ENCODE measurements at regions not wholly inside any gene's neighbourhood (a gene's known extent, or its start where the extent isn't known, plus 50 kb on each side); places are given as distances from the start of the nearest gene placed in this dataset.

GRCh38 chr7:22587322-22587721, 87.3 kb upstream of the STEAP1B start:
- H3K23ac ChIP-seq (ENCODE audit: low read length) = no peak overlapping the region
- H3K9me3 ChIP-seq (ENCODE audit: insufficient read depth, low read depth, low read length) = no peaks in the 10 kb centered on the region
- H3K27me3 ChIP-seq (ENCODE audit: insufficient read depth, low read length) = no peaks in the 10 kb centered on the region
- H3K79me1 ChIP-seq (ENCODE audit: low read length) = peaks cover 4% of the 10 kb centered on the region
- no peak overlapping the region for H2BK120ac ChIP-seq (ENCODE audit: insufficient read depth, low read length, poor library complexity)
- H3K4me3 ChIP-seq (ENCODE audit: low read depth, low read length) = no peak overlapping the region
- no peaks in the 10 kb centered on the region for H3K36me3 ChIP-seq (ENCODE audit: control insufficient read depth in 1 of 2, insufficient read depth in 2 of 2, low read length in 2 of 2)
- H3K18ac ChIP-seq (ENCODE audit: low read length) = no peak overlapping the region
- DNase-seq = no peak
- H4K12ac ChIP-seq (ENCODE audit: low read depth, low read length) = no peak overlapping the region
- H3K4me2 ChIP-seq (ENCODE audit: low read length) = no peak overlapping the region
- no peak overlapping the region for H2AK5ac ChIP-seq (ENCODE audit: low read length)
- no CpG with 5 or more reads among the region's 2 CpGs for WGBS (ENCODE audit: extremely low coverage, insufficient coverage, insufficient read length)
- no peak overlapping the region for H3K9ac ChIP-seq (ENCODE audit: low read length)
- H2BK12ac ChIP-seq (ENCODE audit: low read length) = no peak overlapping the region
- H3K27ac ChIP-seq (ENCODE audit: low read depth, low read length) = no peak overlapping the region
- H3K4me1 ChIP-seq (ENCODE audit: control insufficient read depth in 1 of 2, insufficient read depth in 2 of 2, low read length in 2 of 2) = peaks cover 14 to 22% of the 10 kb centered on the region in 2 experiments
- H4K8ac ChIP-seq (ENCODE audit: low read depth, low read length) = no peak overlapping the region
- H2AFZ ChIP-seq (ENCODE audit: insufficient read depth, low read length, poor library complexity) = no peak overlapping the region
- no peak overlapping the region for H2BK5ac ChIP-seq (ENCODE audit: low read depth, low read length, poor library complexity)
- H3K14ac ChIP-seq (ENCODE audit: low read length) = no peak overlapping the region
- H4K91ac ChIP-seq (ENCODE audit: low read depth, low read length) = no peak overlapping the region
- no peaks in the 10 kb centered on the region for H3K79me2 ChIP-seq (ENCODE audit: control insufficient read depth, insufficient read depth, low read length, poor library complexity)
- H3K4ac ChIP-seq (ENCODE audit: low read depth, low read length) = no peak overlapping the region

DNA sequence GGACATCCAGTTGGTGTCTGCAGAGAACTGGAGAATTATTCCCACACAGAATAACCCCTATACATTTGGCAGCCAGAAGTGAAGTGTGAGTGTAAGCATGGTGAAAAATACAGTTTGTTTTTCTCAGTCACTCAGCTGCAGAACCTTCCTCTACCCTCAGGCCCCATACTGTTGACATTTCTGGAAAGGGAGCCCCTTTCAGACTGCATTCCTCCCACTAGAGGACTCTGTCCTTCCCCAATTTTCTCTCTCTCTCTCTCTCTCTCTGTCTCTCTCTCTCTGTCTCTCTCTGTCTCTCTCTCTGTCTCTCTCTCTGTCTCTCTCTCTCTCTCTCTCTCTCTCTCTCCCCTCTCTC, 86.8 kb upstream of the STEAP1B start:
- H3K79me1 ChIP-seq (ENCODE audit: low read length) = peaks cover 4% of the 10 kb centered on the region

DNA sequence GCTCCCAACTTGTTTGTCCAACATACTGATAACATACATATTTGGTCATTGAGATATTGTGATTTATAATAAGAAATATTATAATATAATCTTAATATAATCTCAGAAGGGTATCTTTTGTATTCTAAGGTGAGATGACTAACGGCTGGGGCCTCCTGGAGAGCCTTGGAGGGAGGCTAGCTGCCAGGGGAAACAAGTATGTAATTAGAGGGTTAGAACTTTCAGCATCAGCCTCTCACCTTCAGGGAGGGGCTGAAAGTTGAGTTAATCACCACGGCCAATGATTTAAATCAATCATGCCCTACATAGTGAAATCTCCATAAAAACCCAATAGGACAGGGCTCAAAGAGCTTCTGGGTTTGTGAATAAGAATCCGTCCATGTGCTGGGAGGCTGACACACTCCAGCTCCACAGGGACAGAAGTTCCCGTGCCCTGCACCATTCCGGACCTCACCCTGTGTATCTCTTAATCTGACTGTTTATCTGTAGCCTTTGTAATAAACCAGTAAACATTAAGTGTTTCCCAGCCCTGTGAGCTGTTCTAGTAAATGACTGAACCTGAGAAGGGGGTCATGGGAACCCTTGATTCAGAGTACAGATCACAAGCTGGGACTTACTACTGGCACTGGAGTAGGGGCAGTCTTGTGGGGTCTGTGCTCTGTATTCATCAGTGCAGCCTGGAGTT, 86.3 kb upstream of the STEAP1B start:
- Histone ChIP-seq H2BK120ac (ENCODE audit: insufficient read depth, low read length, poor library complexity) (peak overlapping the region; percentile 15), H4K12ac (ENCODE audit: low read depth, low read length) (no peak overlapping the region), H3K79me1 (ENCODE audit: low read length) (peaks cover 4% of the 10 kb centered on the region), H3K4ac (ENCODE audit: low read depth, low read length) (no peak overlapping the region), H3K27ac (ENCODE audit: low read depth, low read length) (peak overlapping the region; percentile 7), H3K14ac (ENCODE audit: low read length) (no peak overlapping the region), H2AK5ac (ENCODE audit: low read length) (no peak overlapping the region), H4K91ac (ENCODE audit: low read depth, low read length) (no peak overlapping the region), H3K4me1 (ENCODE audit: control insufficient read depth in 1 of 2, insufficient read depth in 2 of 2, low read length in 2 of 2) (peaks cover 14 to 22% of the 10 kb centered on the region in 2 experiments), H3K36me3 (ENCODE audit: control insufficient read depth in 1 of 2, insufficient read depth in 2 of 2, low read length in 2 of 2) (no peaks in the 10 kb centered on the region), H2BK12ac (ENCODE audit: low read length) (peak overlapping the region; percentile 4), H3K18ac (ENCODE audit: low read length) (no peak overlapping the region), H3K9ac (ENCODE audit: low read length) (no peak overlapping the region), H3K4me2 (ENCODE audit: low read length) (no peak overlapping the region), H3K27me3 (ENCODE audit: insufficient read depth, low read length) (no peaks in the 10 kb centered on the region), H2AFZ (ENCODE audit: insufficient read depth, low read length, poor library complexity) (no peak overlapping the region), H3K9me3 (ENCODE audit: insufficient read depth, low read depth, low read length) (no peaks in the 10 kb centered on the region), H3K4me3 (ENCODE audit: low read depth, low read length) (no peak overlapping the region), H3K23ac (ENCODE audit: low read length) (no peak overlapping the region), H3K79me2 (ENCODE audit: control insufficient read depth, insufficient read depth, low read length, poor library complexity) (no peaks in the 10 kb centered on the region), H2BK5ac (ENCODE audit: low read depth, low read length, poor library complexity) (no peak overlapping the region), H4K8ac (ENCODE audit: low read depth, low read length) (no peak overlapping the region)
- DNase-seq = no peak
- WGBS (ENCODE audit: extremely low coverage, insufficient coverage, insufficient read length) = no CpG with 5 or more reads among the region's 5 CpGs

More for the DNA sequence above, 86.8 kb upstream of the STEAP1B start:
- DNase-seq = peak; percentile 26 to 53
- Histone ChIP-seq H4K91ac (ENCODE audit: low read depth, low read length) (no peak overlapping the region), H3K4me2 (ENCODE audit: low read length) (no peak overlapping the region), H3K79me2 (ENCODE audit: control insufficient read depth, insufficient read depth, low read length, poor library complexity) (no peaks in the 10 kb centered on the region), H4K8ac (ENCODE audit: low read depth, low read length) (no peak overlapping the region), H2AK5ac (ENCODE audit: low read length) (no peak overlapping the region), H2BK120ac (ENCODE audit: insufficient read depth, low read length, poor library complexity) (peak overlapping the region; percentile 15), H3K18ac (ENCODE audit: low read length) (no peak overlapping the region), H3K14ac (ENCODE audit: low read length) (no peak overlapping the region), H3K4me3 (ENCODE audit: low read depth, low read length) (no peak overlapping the region), H3K9me3 (ENCODE audit: insufficient read depth, low read depth, low read length) (no peaks in the 10 kb centered on the region), H3K27me3 (ENCODE audit: insufficient read depth, low read length) (no peaks in the 10 kb centered on the region), H3K36me3 (ENCODE audit: control insufficient read depth in 1 of 2, insufficient read depth in 2 of 2, low read length in 2 of 2) (no peaks in the 10 kb centered on the region), H3K4me1 (ENCODE audit: control insufficient read depth in 1 of 2, insufficient read depth in 2 of 2, low read length in 2 of 2) (peaks cover 14 to 22% of the 10 kb centered on the region in 2 experiments), H2BK5ac (ENCODE audit: low read depth, low read length, poor library complexity) (no peak overlapping the region), H2AFZ (ENCODE audit: insufficient read depth, low read length, poor library complexity) (no peak overlapping the region), H3K27ac (ENCODE audit: low read depth, low read length) (peak overlapping the region; percentile 7), H3K23ac (ENCODE audit: low read length) (no peak overlapping the region), H3K9ac (ENCODE audit: low read length) (no peak overlapping the region), H3K4ac (ENCODE audit: low read depth, low read length) (no peak overlapping the region), H4K12ac (ENCODE audit: low read depth, low read length) (no peak overlapping the region), H2BK12ac (ENCODE audit: low read length) (no peak overlapping the region)

DNA sequence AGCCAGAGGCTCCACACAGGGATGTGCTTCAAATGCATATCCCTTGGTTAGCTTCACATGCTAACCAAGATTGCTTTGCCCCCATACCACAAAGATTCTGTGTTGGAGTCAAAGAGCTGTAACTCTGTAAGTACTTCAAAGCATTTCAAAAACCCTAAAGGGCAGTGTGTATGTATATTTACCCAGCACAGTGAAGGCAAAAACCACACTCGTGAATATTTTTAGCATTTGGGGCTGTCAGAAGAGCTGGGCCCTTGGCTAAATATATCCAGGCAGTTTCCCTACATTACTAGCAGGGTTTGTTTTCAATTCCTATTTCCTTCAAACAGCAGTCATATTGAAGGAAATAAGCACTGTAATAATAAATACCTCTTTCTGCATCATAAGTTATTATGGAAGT, 84.2 kb upstream of the STEAP1B start:
- Histone ChIP-seq H3K4me1 (ENCODE audit: control insufficient read depth in 1 of 2, insufficient read depth in 2 of 2, low read length in 2 of 2) (peaks cover 14 to 22% of the 10 kb centered on the region in 2 experiments), H3K4me2 (ENCODE audit: low read length) (no peak overlapping the region), H3K79me1 (ENCODE audit: low read length) (peaks cover 4% of the 10 kb centered on the region), H2AFZ (ENCODE audit: insufficient read depth, low read length, poor library complexity) (no peak overlapping the region), H4K91ac (ENCODE audit: low read depth, low read length) (no peak overlapping the region), H3K4me3 (ENCODE audit: low read depth, low read length) (no peak overlapping the region), H3K9me3 (ENCODE audit: insufficient read depth, low read depth, low read length) (no peaks in the 10 kb centered on the region), H4K8ac (ENCODE audit: low read depth, low read length) (no peak overlapping the region), H3K18ac (ENCODE audit: low read length) (no peak overlapping the region), H3K4ac (ENCODE audit: low read depth, low read length) (no peak overlapping the region), H4K12ac (ENCODE audit: low read depth, low read length) (no peak overlapping the region), H3K79me2 (ENCODE audit: control insufficient read depth, insufficient read depth, low read length, poor library complexity) (no peaks in the 10 kb centered on the region), H2AK5ac (ENCODE audit: low read length) (peak overlapping the region; percentile 1), H3K27ac (ENCODE audit: low read depth, low read length) (no peak overlapping the region), H3K9ac (ENCODE audit: low read length) (no peak overlapping the region), H2BK5ac (ENCODE audit: low read depth, low read length, poor library complexity) (no peak overlapping the region), H3K14ac (ENCODE audit: low read length) (no peak overlapping the region), H3K27me3 (ENCODE audit: insufficient read depth, low read length) (no peaks in the 10 kb centered on the region), H2BK120ac (ENCODE audit: insufficient read depth, low read length, poor library complexity) (no peak overlapping the region), H3K36me3 (ENCODE audit: control insufficient read depth in 1 of 2, insufficient read depth in 2 of 2, low read length in 2 of 2) (no peaks in the 10 kb centered on the region), H2BK12ac (ENCODE audit: low read length) (no peak overlapping the region), H3K23ac (ENCODE audit: low read length) (no peak overlapping the region)
- no CpG with 5 or more reads among the region's 1 CpG for WGBS (ENCODE audit: extremely low coverage, insufficient coverage, insufficient read length)
- no peak for DNase-seq

Data from trophoblast cell (in vitro differentiated cells and primary cell).